GM19324 (cell line): ENCODE measurements at regions not wholly inside any gene's neighbourhood (a gene's known extent, or its start where the extent isn't known, plus 50 kb on each side); places are given as distances from the start of the nearest gene placed in this dataset.
A peak's percentile ranks its signal among the peaks of the same experiment; 100 is the strongest.
"Not testable (repeated sequence)": the region's sequence is repeated elsewhere in the genome, so short reads cannot be mapped to it uniquely, and the experiment has no call there.

Source experiments
- ATAC-seq: cut with Tn5 transposase; IDR thresholded peaks from one replicate; pipeline ENCODE4 v1.9.1; 2021; ENCODE audit warnings: mild to moderate bottlenecking, moderate library complexity; ENCODE audit not compliant: unreplicated experiment, low FRiP score

- no peak for ATAC-seq
Measured at GRCh38 chr6:153309651-153310050, 178.6 kb upstream of the RGS17 start.

GRCh38 chr6:153302133-153302532, 171.1 kb upstream of the RGS17 start:
- no peak for ATAC-seq

GRCh38 chr6:153301602-153302001, 170.5 kb upstream of the RGS17 start:
- ATAC-seq, result no peak

GRCh38 chr6:153282456-153282855, 151.4 kb upstream of the RGS17 start:
- not testable (repeated sequence) for ATAC-seq

GRCh38 chr6:153275997-153276396, 144.9 kb upstream of the RGS17 start:
- no peak for ATAC-seq

GRCh38 chr6:153272201-153272980, 141.3 kb upstream of the RGS17 start:
- ATAC-seq, result no peak

GRCh38 chr6:153263489-153263888, 132.4 kb upstream of the RGS17 start:
- no peak for ATAC-seq

GRCh38 chr6:153251326-153251725, 120.2 kb upstream of the RGS17 start:
- ATAC-seq, result no peak

GRCh38 chr6:153237670-153238069, 106.6 kb upstream of the RGS17 start:
- ATAC-seq, result no peak

- ATAC-seq, result peak; percentile 58
Measured at GRCh38 chr6:153231048-153231646, 100.1 kb upstream of the RGS17 start.

- no peak for ATAC-seq
Measured at GRCh38 chr6:153218184-153218792, 87.2 kb upstream of the RGS17 start.

- ATAC-seq, result no peak
Measured at GRCh38 chr6:153216789-153217188, 85.7 kb upstream of the RGS17 start.

- ATAC-seq, result no peak
Measured at GRCh38 chr6:153215242-153215641, 84.2 kb upstream of the RGS17 start.

GRCh38 chr6:153214436-153214835, 83.4 kb upstream of the RGS17 start:
- no peak for ATAC-seq

GRCh38 chr6:153210083-153210482, 79.0 kb upstream of the RGS17 start:
- ATAC-seq, result peak; percentile 89

GRCh38 chr6:153208706-153209105, 77.6 kb upstream of the RGS17 start:
- ATAC-seq, result no peak

- no peak for ATAC-seq
Measured at GRCh38 chr6:153207617-153208016, 76.5 kb upstream of the RGS17 start.

GRCh38 chr6:153207006-153207405, 75.9 kb upstream of the RGS17 start:
- no peak for ATAC-seq

- ATAC-seq, result no peak
Measured at GRCh38 chr6:153192943-153193885, 62.1 kb upstream of the RGS17 start.

GRCh38 chr6:153183925-153184324, 52.8 kb upstream of the RGS17 start:
- no peak for ATAC-seq
